B cell (primary cell): ENCODE measurements at regions not wholly inside any gene's neighbourhood (a gene's known extent, or its start where the extent isn't known, plus 50 kb on each side); places are given as distances from the start of the nearest gene placed in this dataset.

Source experiments
- ATAC-seq: fragments of 200-7000 bp; cut with Tn5 transposase; one replicate; pipeline ENCODE4 v1.10.0; 2021; ENCODE audit warnings: low read depth, mild to moderate bottlenecking, moderate number of reproducible peaks, moderate library complexity
- CTCF ChIA-PET: fragments of 350-600 bp; sonication (Branson Sonifier 250); formaldehyde crosslinking; loops from one replicate; lab custom pipeline; 2021; ENCODE audit warnings: antibody characterized with exemption, inconsistent platforms; lab: Charles Lee
- POLR2A ChIA-PET: fragments of 350-600 bp; sonication (Branson Sonifier 250); formaldehyde crosslinking; loops from one replicate; lab custom pipeline; 2021; ENCODE audit warnings: antibody characterized with exemption; lab: Charles Lee
- DNase-seq: peaks from one replicate; pipeline ENCODE4 v3.0.0; 2013
- H2AFZ ChIP-seq: 2 replicates; pipeline ENCODE4 v1.6.1; 2012; ENCODE audit warnings: mild to moderate bottlenecking, low read depth, low read length; ENCODE audit not compliant: insufficient read depth, poor library complexity, severe bottlenecking
- H3K27ac ChIP-seq, 2 donors: 1 replicate in 1 of 2; 2 replicates in 1 of 2; pipeline ENCODE4 v1.5.1; 2012 to 2013; ENCODE audit warnings: low read length in 2 of 2, mild to moderate bottlenecking in 2 of 2, moderate library complexity in 1 of 2
- H3K27me3 ChIP-seq, 4 experiments: fragments of 200-600 bp in 1 of 4; sonication (generic) in 1 of 4; replicated peaks in 1 of 4; 1 replicate in 2 of 4; 2 replicates in 2 of 4; pipeline versions ENCODE4 v1.6.1 to v1.7.0; 2013 to 2016; ENCODE audit warnings: low read length in 3 of 4, mild to moderate bottlenecking in 2 of 4, mixed read lengths in 1 of 4, moderate library complexity in 1 of 4; ENCODE audit not compliant: insufficient read depth in 4 of 4, control insufficient read depth in 3 of 4; ENCODE audit errors: control extremely low read depth in 1 of 4
- H3K36me3 ChIP-seq, 2 experiments: replicated peaks in 1 of 2; 1 replicate in 1 of 2; 2 replicates in 1 of 2; pipeline versions ENCODE4 v1.6.1 to v1.7.1; 2013; ENCODE audit warnings: low read length in 1 of 2; ENCODE audit not compliant: insufficient read depth in 2 of 2, control insufficient read depth in 1 of 2; ENCODE audit errors: control extremely low read depth in 1 of 2, extremely low read depth in 1 of 2
- H3K4me1 ChIP-seq, 2 donors: fragments of 200-600 bp in 1 of 2; sonication (generic) in 1 of 2; 1 replicate in 1 of 2; 2 replicates in 1 of 2; pipeline versions ENCODE4 v1.5.1 to v1.6.1; 2013 to 2017; ENCODE audit warnings: low read length in 2 of 2; ENCODE audit not compliant: control insufficient read depth in 2 of 2, insufficient read depth in 2 of 2
- H3K4me2 ChIP-seq: replicated peaks from 2 replicates; pipeline ENCODE3; 2012; ENCODE audit warnings: mild to moderate bottlenecking, low read depth, low read length; ENCODE audit not compliant: poor library complexity, severe bottlenecking
- H3K4me3 ChIP-seq, 5 experiments: fragments of 200-600 bp in 1 of 5; sonication (generic) in 1 of 5; 1 replicate in 3 of 5; 2 replicates in 2 of 5; pipeline versions ENCODE4 v1.5.1 to v1.7.0; 2011 to 2016; ENCODE audit warnings: low read length in 4 of 5, mild to moderate bottlenecking in 4 of 5, low read depth in 2 of 5, control low read depth in 1 of 5, moderate library complexity in 1 of 5; ENCODE audit not compliant: insufficient read depth in 1 of 5; ENCODE audit errors: control extremely low read depth in 1 of 5, extremely low read depth in 1 of 5
- H3K79me2 ChIP-seq: fragments of 200-600 bp; sonication (generic); one replicate; pipeline ENCODE4 v1.6.0; 2016; ENCODE audit warnings: low read length; ENCODE audit not compliant: control insufficient read depth, insufficient read depth
- H3K9ac ChIP-seq: fragments of 200-600 bp; sonication (generic); 2 replicates; pipeline ENCODE4 v1.6.1; 2017; ENCODE audit warnings: mild to moderate bottlenecking, low read length, moderate library complexity
- H3K9me3 ChIP-seq, 3 donors: one replicate each; pipeline versions ENCODE4 v1.6.1 to v1.7.1; 2013; ENCODE audit warnings: low read length in 2 of 3; ENCODE audit not compliant: control insufficient read depth in 2 of 3, insufficient read depth in 1 of 3; ENCODE audit errors: control extremely low read depth in 1 of 3
- H4K20me1 ChIP-seq: 2 replicates; pipeline ENCODE4 v1.6.0; 2012; ENCODE audit warnings: mild to moderate bottlenecking, low read length; ENCODE audit not compliant: insufficient read depth, control insufficient read depth, poor library complexity, severe bottlenecking
- H3K27ac Mint-ChIP-seq: one replicate; pipeline ENCODE4 v1.8.0; 2021; ENCODE audit warnings: mixed read lengths
- H3K27me3 Mint-ChIP-seq: one replicate; pipeline ENCODE4 v1.8.0; 2021; ENCODE audit warnings: mixed read lengths
- H3K4me1 Mint-ChIP-seq: one replicate; pipeline ENCODE4 v1.8.0; 2021; ENCODE audit warnings: mixed read lengths
- H3K4me3 Mint-ChIP-seq: one replicate; pipeline ENCODE4 v1.8.0; 2021; ENCODE audit warnings: mixed read lengths
- H3K9me3 Mint-ChIP-seq: one replicate; pipeline ENCODE4 v1.8.0; 2022; ENCODE audit warnings: mixed read lengths; ENCODE audit not compliant: insufficient read depth
- CTCF ChIP-seq: fragments of 200-600 bp; IDR thresholded peaks from one replicate; pipeline ENCODE4 v1.8.0; 2022; ENCODE audit warnings: antibody characterized with exemption, mild to moderate bottlenecking
- EZH2 ChIP-seq: IDR thresholded peaks from 2 replicates; pipeline ENCODE4 v1.6.1; 2012; ENCODE audit warnings: borderline replicate concordance, low read depth, mild to moderate bottlenecking, moderate library complexity, low read length; ENCODE audit not compliant: insufficient read depth, poor library complexity, severe bottlenecking
- whole genome bisulfite sequencing: methylation state at CpG from one replicate; pipeline ENCODE4 v1.1.5; 2013; ENCODE audit warnings: missing lambda C conversion rate; ENCODE audit not compliant: insufficient coverage; 5-methylcytosine and 5-hydroxymethylcytosine counted together
- intact Hi-C: fragments of 100-400 bp; cut with micrococcal nuclease; formaldehyde crosslinking; loops from one replicate; pipeline ENCODE4 v1.10.0; 2022

GRCh38 chr2:39558906-39559305, 106.8 kb upstream of the TMEM178A start:
- Histone ChIP-seq H3K4me1 (no peaks in the 10 kb centered on the region), H3K79me2 (no peaks in the 10 kb centered on the region), H3K4me3 (no peak overlapping the region), H2AFZ (no peak overlapping the region), H3K27ac (no peak overlapping the region), H3K9ac (no peak overlapping the region), H3K36me3 (no peaks in the 10 kb centered on the region), H3K9me3 (peaks cover 6 to 26% (median 24%) of the 10 kb centered on the region in 3 donors), H3K4me2 (no peak overlapping the region), H3K27me3 (no peaks in the 10 kb centered on the region), H4K20me1 (no peaks in the 10 kb centered on the region)
- Mint-ChIP-seq H3K27ac (no peak overlapping the region), H3K9me3 (peaks cover 8% of the 10 kb centered on the region), H3K4me3 (no peak overlapping the region), H3K4me1 (no peaks in the 10 kb centered on the region), H3K27me3 (no peaks in the 10 kb centered on the region)
- ATAC-seq = no peak
- CTCF ChIA-PET = no interaction called here
- no peak for TF ChIP-seq CTCF
- TF ChIP-seq EZH2 = no peak
- WGBS = no CpG with 5 or more reads among the region's 1 CpG
- POLR2A ChIA-PET = no interaction called here
- intact Hi-C loops = no loop called here
- DNase-seq = no peak

GRCh38 chr2:39563572-39563971, 102.1 kb upstream of the TMEM178A start:
- no peak for TF ChIP-seq CTCF
- no peak for TF ChIP-seq EZH2
- H3K27me3 ChIP-seq = no peaks in the 10 kb centered on the region
- ATAC-seq (no peak), DNase-seq (no peak)
- POLR2A ChIA-PET = no interaction called here
- H3K4me1 ChIP-seq = no peaks in the 10 kb centered on the region
- H3K9ac ChIP-seq = no peak overlapping the region
- H3K27ac Mint-ChIP-seq = no peak overlapping the region
- H3K4me2 ChIP-seq = no peak overlapping the region
- no peak overlapping the region for H2AFZ ChIP-seq
- H3K4me3 ChIP-seq = no peak overlapping the region
- H3K9me3 Mint-ChIP-seq = peaks cover 8% of the 10 kb centered on the region
- no peak overlapping the region for H3K27ac ChIP-seq
- peaks cover 8 to 35% (median 32%) of the 10 kb centered on the region in 3 donors for H3K9me3 ChIP-seq
- intact Hi-C loops = no loop called here
- H3K27me3 Mint-ChIP-seq = no peaks in the 10 kb centered on the region
- CTCF ChIA-PET = no interaction called here
- H4K20me1 ChIP-seq = no peaks in the 10 kb centered on the region
- H3K4me3 Mint-ChIP-seq = no peak overlapping the region
- H3K79me2 ChIP-seq = no peaks in the 10 kb centered on the region
- no peaks in the 10 kb centered on the region for H3K36me3 ChIP-seq
- no peaks in the 10 kb centered on the region for H3K4me1 Mint-ChIP-seq
